ENCODE measurements at regions not wholly inside any gene's neighbourhood (a gene's known extent, or its start where the extent isn't known, plus 50 kb on each side); places are given as distances from the start of the nearest gene placed in this dataset.

- TF ChIP-seq, protein P1, sequence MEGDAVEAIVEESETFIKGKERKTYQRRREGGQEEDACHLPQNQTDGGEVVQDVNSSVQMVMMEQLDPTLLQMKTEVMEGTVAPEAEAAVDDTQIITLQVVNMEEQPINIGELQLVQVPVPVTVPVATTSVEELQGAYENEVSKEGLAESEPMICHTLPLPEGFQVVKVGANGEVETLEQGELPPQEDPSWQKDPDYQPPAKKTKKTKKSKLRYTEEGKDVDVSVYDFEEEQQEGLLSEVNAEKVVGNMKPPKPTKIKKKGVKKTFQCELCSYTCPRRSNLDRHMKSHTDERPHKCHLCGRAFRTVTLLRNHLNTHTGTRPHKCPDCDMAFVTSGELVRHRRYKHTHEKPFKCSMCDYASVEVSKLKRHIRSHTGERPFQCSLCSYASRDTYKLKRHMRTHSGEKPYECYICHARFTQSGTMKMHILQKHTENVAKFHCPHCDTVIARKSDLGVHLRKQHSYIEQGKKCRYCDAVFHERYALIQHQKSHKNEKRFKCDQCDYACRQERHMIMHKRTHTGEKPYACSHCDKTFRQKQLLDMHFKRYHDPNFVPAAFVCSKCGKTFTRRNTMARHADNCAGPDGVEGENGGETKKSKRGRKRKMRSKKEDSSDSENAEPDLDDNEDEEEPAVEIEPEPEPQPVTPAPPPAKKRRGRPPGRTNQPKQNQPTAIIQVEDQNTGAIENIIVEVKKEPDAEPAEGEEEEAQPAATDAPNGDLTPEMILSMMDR (IDR thresholded peaks at IDR 0.05) = no peak
- TF ChIP-seq POLR2A (IDR thresholded peaks at IDR 0.05) (no peak), POLR2AphosphoS5 (IDR thresholded peaks at IDR 0.05) (no peak)
Observed at GRCh38 chr1:209109001-209109785, 474.3 kb upstream of the CAMK1G start.
